HG03066 (cell line): ENCODE measurements at regions not wholly inside any gene's neighbourhood (a gene's known extent, or its start where the extent isn't known, plus 50 kb on each side); places are given as distances from the start of the nearest gene placed in this dataset.
"Not testable (repeated sequence)": the region's sequence is repeated elsewhere in the genome, so short reads cannot be mapped to it uniquely, and the experiment has no call there.

Experiments used
- ATAC-seq: cut with Tn5 transposase; IDR thresholded peaks from one replicate; pipeline ENCODE4 v1.9.1; 2021; ENCODE audit warnings: low read depth; ENCODE audit not compliant: unreplicated experiment

DNA sequence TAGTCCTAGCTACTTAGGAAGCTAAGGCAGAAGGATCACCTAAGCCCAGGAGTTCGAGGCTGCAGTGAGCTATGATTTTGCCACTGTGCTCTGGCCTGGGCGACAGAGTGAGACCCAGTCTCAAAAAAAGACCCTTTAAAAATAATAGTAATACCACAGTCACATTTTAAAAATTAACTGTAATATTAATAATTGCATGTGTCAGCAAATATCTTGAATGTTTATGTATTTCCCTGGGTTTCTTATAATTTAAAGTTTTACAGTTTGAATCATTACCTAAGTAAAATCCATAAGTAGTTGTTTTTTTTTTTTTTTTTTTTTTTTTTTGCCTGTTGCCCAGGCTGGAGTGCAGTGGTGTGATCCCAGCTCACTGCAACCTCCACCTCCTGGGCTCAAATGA lies 69.2 kb downstream of the LYZL2 start:
- no peak for ATAC-seq

DNA sequence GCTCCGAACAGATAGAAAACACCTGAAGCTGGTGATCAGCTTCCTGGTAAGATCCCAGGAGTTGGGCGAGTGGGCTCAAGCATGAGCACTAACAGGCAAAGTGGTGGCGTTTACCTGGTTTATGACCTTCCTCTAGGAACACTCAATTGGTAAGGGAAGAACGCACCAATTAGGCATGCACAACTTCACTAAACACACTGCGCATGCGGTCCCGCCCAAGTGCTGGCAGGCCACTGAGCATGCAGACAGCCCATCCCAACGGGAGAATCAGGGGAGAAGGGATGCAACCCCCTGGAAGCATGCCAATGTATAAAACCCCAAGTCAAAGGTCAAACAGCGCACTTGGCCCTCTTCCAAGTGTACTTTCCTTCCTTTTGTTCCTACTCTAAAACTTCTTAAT lies 70.4 kb downstream of the LYZL2 start:
- no peak for ATAC-seq

DNA sequence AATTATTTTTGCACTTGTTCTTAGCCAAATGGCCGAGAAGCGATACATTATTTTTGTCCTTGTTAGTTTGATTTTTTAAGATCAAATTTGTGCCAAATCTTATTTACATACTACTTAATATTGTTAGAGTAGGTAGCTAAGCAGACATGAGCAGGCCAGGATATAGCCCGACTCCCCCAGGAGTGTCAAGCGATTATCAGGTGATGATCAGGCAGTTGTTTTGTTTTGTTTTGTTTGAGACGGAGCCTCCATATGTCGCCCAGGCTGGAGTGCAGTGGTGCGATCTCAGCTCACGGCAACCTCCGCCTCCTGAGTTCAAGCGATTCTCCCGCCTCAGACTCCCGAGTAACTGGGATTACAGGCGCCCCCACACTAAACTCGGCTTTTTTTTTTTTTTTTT lies 71.1 kb downstream of the LYZL2 start:
- ATAC-seq: no peak

DNA sequence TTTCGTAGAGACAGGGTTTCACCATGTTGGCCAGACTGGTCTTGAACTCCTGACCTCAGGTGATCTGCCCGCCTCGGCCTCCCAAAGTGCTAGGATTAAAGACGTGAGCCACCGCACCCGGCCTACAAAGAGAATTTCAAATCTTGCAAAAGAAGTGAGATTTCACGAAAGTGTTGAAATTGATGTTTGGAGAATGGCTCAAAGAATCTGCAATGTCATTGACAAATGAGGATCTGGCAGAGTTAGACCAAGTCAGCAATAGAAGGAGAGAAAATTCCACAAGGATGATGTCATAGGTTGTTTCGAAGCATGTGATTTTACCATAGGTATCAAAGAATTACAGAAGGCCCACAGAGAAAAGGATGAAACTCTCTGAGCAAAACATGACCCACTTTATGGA lies 71.7 kb downstream of the LYZL2 start:
- no peak for ATAC-seq

DNA sequence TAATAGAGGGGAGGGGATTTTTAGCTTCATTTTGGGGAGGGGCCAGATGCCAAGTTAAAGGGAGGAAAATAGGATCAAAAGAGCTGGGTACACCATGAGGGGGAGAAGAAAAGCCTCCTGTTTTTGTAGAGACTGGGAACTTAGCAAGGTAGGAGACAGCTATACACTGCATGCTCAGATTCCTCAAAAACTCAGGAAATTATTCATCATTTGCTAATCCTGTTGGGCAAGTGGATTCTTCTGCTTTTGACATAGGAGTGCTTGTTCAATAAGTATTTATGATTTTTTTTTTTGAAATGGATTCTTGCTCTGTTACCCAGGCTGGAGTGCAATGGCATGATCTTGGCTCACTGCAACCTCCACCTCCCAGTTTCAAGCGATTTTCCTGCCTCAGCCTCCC lies 73.4 kb downstream of the LYZL2 start:
- no peak for ATAC-seq

DNA sequence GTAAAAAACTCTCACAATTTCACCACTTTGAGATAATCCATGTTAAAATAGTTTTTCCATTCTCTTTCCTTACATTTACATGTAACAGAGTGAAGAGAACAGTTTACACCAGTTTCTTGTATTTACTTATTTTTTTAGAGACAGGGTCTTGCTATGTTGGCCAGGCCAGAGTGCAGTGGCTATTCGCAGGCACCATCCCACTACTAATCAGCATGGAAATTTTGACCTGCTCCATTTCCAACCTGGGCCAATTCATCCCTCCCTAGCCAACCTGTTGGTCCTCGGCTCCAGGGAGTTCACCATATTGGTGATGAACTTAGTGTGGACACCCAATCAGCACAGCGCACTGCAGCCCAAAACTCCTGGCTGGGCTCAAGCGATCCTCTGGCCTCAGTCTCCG lies 74.1 kb downstream of the LYZL2 start:
- ATAC-seq: no peak

DNA sequence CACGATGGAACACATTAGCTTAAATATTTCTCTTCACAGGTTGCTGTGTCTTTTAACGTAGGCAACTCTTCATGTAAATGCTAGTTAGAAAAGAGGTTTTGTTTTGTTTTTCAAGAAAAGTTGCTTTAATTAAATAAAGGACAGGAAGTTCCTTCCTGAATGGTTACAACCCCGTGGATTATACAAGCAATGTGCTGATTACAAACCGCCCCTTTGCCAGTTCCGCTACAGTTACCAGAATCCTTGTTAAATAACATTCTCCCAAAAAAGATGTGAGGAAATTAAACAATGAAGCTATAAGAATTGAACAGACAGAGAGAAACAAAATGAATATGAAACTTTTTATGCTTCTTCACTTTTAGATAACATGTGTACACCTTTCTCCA lies 75.1 kb downstream of the LYZL2 start:
- ATAC-seq: no peak

DNA sequence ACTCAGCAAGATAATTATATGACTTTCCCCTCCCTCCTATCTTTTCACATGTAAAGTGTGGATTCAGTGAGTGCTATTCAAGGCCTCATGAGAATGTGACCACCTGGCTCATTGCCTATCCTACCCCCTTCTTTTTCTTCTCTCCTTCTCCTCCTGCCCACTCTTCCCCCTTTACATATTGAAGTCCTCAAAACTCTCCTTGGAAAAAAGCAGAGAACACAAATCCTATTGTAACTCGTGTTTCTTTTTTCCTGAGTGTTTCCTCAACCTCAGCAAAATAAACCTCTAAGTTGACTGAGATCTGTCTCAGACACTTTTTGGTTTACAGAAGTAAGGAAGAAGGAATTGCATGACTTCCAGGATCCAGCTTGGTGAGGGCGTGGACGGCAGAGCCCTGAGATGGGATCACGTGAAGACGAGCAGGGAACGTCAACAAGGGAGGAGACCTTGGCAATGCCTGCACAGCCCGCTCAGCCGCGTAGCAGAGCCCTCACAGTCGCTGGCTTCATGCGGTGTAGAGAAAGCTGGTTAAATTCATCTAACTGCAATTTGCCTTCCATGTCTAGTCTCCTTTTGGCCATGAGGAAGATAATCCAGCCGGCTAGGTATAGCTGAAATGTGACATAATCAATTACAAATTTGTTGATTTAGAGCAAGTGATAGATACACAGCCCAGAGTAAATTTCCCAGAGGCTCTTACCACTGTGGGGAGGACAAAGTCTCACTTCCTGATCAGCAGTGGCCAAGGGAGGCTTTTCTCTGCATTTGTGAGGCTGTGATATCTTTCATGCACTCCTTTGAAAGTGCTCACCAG lies 75.7 kb downstream of the LYZL2 start:
- ATAC-seq: no peak

DNA sequence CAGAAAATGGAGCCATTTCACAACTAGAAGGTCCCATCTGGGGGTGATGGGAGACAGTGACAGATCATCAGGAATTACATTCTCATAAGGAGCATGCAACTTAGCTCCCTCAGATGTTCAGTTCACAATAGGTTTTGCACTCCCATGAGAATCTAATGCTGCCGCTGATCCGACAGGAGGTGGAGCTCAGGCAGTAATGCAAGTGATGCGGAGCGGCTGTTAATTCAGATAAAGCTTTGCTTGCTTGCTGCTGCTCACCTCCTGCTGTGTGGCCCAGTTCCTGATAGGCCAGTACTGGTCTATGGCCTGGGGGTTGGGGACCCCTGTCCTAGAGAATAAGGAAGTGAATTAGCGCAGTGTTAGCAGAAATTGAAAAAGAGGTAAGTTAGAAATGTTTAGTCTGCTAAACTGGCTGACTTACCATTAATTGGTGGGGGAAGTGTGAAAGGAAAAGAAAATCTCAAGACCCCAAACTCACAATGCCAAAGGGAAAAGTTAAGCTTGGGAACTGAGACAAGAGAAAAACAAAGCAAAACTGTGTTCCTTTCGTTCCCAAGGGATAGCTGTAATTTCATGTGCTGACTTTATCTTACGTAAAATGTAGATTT lies 76.4 kb downstream of the LYZL2 start:
- ATAC-seq: no peak

DNA sequence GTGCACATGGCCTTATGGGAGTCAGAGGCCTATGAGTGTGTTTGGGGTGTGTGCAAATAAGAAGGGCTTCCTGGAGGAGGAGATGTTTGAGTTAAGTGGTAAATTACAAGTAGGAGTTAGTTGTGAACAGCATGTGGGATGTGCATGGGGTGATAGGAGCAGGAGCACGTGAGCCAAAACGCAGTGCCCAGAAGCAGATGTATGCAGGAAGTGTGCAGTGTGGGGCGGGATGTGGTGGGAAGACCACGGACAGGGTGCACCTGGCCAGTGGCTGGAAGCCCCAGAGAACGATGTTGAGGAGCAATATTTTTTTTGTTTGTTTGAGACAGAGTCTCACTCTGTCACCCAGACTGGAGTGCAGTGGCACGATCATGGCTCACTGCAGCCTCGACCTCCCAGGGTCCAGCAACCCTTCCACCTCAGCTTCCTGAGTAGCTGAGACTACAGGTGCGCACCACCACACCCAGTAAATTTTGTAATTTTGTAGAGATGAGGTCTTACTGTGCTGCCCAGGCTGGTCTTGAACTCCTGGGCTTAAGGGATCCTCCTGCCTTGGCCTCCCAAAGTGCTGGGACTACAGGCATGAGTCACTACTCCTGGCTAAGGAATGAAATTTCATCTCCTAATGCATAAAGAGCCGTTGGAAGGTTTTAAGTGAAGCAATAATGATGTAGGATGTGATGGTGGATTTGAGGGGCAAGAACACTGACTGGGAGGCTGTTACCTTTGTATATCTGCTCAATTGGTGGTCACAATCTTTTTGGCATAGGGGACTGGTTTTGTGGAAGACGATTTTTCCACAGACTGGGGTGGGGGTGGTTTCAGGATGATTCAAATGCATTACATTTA lies 78.4 kb downstream of the LYZL2 start:
- no peak for ATAC-seq

DNA sequence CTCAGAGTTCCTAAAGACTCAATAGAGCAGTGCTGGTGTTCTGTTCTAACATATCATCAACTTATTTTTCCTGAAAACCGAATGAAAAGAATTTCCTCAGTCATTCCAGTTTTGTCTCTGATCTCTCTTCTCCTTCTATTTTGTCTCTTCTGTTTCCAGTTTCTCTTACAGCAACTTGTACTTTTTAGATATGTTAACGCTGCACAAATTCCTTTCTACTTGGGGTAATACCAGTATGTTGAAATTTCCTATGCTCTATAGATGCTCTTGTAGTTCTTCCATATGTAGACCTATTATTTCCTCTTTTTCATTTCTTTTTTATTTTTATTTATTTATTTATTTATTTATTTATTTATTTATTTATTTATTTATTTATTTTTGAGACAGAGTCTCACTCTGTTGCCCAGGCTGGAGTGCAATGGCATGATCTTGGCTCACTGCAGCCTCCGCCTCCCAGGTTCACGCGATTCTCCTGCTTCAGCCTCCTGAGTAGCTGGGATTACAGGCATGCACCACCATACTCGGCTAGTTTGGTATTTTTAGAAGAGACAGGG lies 80.3 kb downstream of the LYZL2 start:
- not testable (repeated sequence) for ATAC-seq

DNA sequence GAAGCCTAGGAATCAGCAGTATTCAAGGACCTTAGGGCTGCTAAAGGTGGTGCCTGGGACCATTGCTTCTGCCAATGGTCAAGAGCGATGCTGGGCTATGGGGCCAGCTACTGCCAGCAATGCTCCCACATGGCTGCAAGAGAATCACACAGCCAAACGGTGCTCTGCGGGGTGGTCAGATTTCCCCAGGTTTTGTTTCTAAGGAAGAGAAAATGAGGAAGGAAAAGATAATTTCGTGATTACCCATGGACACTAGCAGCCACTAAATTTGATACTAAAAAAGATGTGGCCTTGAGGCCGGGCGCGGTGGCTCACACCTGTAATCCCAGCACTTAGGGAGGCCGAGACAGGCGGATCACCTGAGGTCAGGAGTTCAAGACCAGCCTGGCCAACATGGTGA lies 83.0 kb downstream of the LYZL2 start:
- no peak for ATAC-seq

DNA sequence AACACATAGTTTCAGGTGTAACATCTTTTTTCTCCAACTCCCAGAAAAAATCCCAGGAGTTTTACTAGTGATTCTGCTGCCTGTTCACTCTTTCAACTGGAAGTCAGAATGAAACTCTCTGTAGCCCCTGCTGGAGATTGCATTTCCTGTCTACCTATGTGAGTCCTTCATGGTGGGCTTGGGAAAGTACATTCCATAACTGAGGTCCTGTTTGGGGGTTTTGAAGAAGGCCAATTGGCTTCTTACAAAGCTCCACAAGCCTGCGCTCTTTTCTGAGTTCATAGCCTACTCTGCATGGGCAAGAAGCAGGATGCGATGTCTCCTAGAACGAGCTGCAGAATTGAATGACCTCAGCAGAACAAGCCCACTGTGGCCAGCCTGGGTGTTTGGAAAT lies 86.7 kb downstream of the LYZL2 start:
- ATAC-seq: no peak

DNA sequence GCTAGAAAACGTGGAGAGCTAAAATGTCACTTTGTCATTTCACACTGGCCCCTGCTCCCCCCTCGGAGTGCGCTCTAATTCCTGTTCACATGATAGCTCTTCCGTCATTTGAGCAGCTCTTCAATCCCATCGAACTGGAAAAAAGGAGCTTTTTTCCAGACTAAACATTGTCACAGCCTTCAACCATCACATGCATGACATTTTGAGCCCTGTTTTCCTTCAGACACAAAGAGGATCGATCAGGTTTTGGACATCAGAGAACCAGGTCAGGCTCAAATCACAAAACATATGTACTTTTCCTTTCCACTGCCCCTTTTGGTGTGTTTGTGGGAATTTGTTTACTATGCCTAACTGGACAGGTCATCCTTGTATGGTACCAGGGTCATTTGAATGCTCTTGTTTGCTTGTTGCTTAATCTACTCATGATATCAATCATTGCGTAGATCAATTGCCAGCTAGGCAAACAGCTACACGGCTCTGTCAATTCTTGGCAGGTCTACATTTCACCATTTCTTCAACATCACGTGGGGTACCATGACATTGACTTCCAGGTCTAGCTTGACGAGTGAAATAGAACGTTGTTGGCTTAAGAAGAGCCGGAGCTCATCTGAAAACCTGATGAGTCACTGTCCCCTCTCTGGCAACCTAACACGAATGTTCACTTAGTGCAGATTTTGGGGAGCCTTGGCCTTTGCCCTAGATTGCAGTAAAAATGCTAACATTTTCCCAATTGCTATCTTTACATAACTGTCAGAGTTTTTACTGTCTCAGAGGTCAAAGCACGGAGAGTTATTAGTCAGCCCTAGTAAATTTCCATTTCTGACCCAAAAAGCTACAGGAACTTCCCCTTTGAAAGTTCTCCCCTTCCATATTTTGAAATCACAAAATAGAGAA lies 87.3 kb downstream of the LYZL2 start:
- ATAC-seq: no peak

DNA sequence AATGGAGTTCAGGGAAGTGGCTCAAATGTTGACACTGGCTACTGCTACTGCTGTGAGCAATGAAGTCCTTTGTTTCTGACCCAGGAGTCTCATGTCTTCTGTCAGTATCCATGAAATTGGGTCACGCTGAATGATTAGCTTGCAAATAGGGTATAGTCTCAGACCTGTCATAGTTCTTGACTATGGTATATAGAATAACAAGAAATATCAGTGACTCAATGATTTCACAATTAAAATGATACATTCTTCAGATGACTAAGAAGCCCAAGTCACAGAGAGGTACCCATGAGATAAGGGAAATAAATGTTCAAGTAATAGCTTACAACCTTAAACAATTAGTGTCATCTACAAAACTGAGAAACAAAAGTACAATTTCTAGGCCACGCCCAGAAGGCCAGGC lies 89.3 kb downstream of the LYZL2 start:
- no peak for ATAC-seq

DNA sequence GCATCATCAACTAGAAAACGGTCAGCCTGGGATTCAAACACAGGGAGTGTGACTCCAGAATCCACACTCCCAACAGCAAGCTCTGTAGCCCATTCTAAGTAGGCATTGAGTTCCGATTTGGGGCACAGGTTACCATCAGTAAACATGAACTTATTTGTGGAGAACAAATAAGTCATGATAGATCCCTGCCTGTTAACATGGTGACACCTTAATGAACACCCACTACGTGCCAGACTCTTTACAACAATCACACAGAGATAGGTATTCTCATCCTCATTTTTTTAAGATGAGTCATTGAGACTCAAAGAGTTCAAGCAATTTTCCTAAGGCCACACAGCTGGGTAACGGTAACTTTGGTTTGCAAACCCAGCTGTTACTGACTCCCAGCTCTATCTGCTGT lies 91.5 kb downstream of the LYZL2 start:
- ATAC-seq: no peak

DNA sequence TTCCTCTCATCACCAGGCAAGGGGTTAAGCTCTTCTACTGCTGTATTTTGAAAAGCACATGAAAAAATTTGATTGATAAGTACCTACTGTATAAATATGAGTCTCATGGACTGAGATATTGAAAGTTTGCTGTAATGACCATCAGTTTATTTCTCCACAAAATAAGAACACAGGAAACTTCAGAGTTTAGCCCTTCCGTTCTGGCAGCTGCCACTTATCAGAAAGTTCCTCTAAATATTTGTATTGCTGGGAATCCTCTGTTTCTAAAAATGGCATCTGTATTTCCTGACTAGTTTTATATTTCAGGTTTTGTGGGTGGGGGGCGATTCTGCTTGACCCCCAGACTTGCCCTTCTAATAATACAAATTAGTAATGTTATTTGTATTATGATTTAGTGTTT lies 92.0 kb downstream of the LYZL2 start:
- ATAC-seq: no peak

DNA sequence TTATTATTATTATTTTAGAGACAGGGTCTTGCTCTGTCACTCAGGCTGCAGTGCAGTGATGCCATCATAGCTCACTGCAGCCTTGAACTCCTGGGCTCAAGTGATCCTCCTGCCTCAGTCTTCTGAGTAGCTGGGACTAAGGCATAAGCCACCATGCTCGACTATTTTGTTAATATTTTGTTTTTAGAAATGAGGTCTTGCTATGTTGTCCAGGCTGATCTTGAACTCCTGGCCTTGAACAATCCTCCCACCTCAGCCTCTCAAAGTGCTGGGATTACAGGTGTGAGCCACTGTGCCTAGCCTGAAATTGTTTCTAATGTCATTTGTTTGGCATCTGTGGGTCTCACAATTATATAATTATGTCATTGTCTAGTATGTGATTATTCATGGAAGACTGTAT lies 92.4 kb downstream of the LYZL2 start:
- not testable (repeated sequence) for ATAC-seq

DNA sequence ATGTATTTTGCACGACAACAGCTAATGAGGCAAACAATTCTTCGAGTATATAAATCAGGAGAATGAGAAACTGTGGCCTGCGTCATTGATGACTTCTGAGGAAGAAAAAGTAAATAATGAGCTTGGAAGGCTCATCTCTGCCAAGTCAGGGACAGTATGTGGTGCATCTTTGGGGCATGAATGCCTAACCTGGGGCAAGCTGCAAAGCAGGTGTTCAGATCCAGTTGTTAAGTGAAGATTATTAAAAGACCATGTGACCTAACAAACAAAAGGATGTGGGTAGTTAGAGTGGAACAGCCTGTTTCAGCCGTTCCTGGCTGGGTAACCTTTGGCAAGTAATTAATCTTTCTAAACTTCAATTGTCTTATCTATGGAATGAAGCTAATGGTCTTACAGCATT lies 93.0 kb downstream of the LYZL2 start:
- ATAC-seq: no peak

DNA sequence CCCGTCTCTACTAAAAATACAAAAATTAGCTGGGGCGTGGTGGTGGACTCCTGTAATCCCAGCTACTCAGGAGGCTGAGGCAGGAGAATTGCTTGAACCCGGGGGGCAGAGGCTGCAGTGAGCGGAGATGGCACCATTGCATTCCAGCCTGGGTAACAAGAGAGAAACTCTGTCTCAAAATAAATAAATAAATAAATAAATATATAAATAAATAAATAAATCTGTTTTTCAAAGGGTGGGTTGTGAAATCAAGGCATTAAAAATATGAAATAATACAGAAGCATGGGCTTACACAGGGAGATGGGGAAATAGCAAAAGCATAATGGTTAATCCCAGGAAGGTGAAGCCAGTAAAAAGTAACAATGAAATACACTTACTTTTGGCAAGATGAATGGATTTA lies 93.9 kb downstream of the LYZL2 start:
- no peak for ATAC-seq
